NCI-H345 treated with DMSO at 0.1 percent for 48 hours (cell line): ENCODE measurements at regions not wholly inside any gene's neighbourhood (a gene's known extent, or its start where the extent isn't known, plus 50 kb on each side); places are given as distances from the start of the nearest gene placed in this dataset.

Experiments used
- DNase-seq: peaks from one replicate; lab custom pipeline; 2025; ENCODE audit not compliant: unreplicated experiment; lab: John Stamatoyannopoulos, UW

- no peak for DNase-seq
These were observed 108.9 kb upstream of the FAM20C start for GRCh38 chr7:83441-83840.

GRCh38 chr7:83861-84632, 108.3 kb upstream of the FAM20C start:
- no peak for DNase-seq

GRCh38 chr7:84633-85020, 107.7 kb upstream of the FAM20C start:
- no peak for DNase-seq

- no peak for DNase-seq
These were observed 107.1 kb upstream of the FAM20C start for GRCh38 chr7:85074-85882.

- no peak for DNase-seq
These were observed 106.4 kb upstream of the FAM20C start for GRCh38 chr7:85883-86515.

- DNase-seq: no peak
These were observed 105.7 kb upstream of the FAM20C start for GRCh38 chr7:86629-87028.

- DNase-seq: no peak
These were observed 105.3 kb upstream of the FAM20C start for GRCh38 chr7:87047-87446.

- no peak for DNase-seq
These were observed 104.7 kb upstream of the FAM20C start for GRCh38 chr7:87671-88070.

GRCh38 chr7:88095-88926, 104.1 kb upstream of the FAM20C start:
- no peak for DNase-seq

GRCh38 chr7:88927-89231, 103.5 kb upstream of the FAM20C start:
- no peak for DNase-seq

- DNase-seq: no peak
These were observed 102.9 kb upstream of the FAM20C start for GRCh38 chr7:89232-90019.

- no peak for DNase-seq
These were observed 102.0 kb upstream of the FAM20C start for GRCh38 chr7:90111-91063.

GRCh38 chr7:91396-92175, 100.8 kb upstream of the FAM20C start:
- DNase-seq: no peak

- DNase-seq: peak; percentile 1
These were observed 100.1 kb upstream of the FAM20C start for GRCh38 chr7:92231-92674.

GRCh38 chr7:92888-93672, 99.3 kb upstream of the FAM20C start:
- no peak for DNase-seq

- no peak for DNase-seq
These were observed 98.0 kb upstream of the FAM20C start for GRCh38 chr7:94251-94801.

- no peak for DNase-seq
These were observed 97.0 kb upstream of the FAM20C start for GRCh38 chr7:95180-95862.
